ENCODE measurements at regions not wholly inside any gene's neighbourhood (a gene's known extent, or its start where the extent isn't known, plus 50 kb on each side); places are given as distances from the start of the nearest gene placed in this dataset.

DNA sequence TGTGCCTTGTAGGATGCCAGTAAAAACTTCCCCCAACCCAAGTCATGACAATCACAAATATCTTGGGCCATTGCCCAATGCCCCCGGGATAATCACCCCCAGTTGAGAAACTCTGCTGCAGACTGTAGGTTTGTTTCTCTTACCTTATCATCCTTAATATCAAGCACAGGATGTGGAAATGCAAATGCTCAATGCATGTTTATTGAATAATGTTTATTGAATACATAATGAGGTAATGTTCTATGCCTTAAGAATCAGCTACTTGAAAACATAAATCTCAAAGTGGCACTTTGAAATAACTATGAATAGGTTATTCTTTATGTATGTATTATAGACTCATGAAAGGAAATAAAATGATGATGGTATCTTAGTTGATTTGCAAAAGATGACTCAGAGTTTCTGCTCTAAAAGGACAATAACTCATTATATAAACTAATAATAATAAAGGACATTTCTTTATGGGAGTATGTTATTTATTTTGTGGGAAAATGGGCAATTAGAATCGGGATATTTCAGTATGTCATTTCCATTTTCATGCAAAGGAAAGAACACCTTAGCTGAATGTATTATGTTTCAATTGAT is 414.2 kb downstream of the EFNB2 start:
- H3K9me3 Mint-ChIP-seq (ENCODE audit: low read depth) = no peaks in the 10 kb centered on the region
- no peaks in the 10 kb centered on the region for H3K36me3 Mint-ChIP-seq (ENCODE audit: low read depth)
- TF ChIP-seq, protein P1, sequence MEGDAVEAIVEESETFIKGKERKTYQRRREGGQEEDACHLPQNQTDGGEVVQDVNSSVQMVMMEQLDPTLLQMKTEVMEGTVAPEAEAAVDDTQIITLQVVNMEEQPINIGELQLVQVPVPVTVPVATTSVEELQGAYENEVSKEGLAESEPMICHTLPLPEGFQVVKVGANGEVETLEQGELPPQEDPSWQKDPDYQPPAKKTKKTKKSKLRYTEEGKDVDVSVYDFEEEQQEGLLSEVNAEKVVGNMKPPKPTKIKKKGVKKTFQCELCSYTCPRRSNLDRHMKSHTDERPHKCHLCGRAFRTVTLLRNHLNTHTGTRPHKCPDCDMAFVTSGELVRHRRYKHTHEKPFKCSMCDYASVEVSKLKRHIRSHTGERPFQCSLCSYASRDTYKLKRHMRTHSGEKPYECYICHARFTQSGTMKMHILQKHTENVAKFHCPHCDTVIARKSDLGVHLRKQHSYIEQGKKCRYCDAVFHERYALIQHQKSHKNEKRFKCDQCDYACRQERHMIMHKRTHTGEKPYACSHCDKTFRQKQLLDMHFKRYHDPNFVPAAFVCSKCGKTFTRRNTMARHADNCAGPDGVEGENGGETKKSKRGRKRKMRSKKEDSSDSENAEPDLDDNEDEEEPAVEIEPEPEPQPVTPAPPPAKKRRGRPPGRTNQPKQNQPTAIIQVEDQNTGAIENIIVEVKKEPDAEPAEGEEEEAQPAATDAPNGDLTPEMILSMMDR (IDR thresholded peaks at IDR 0.05) = no peak
- H3K4me1 Mint-ChIP-seq (ENCODE audit: low read depth) = peaks cover 12% of the 10 kb centered on the region
- H3K27ac Mint-ChIP-seq (ENCODE audit: unreplicated experiment) = no peak overlapping the region
- H3K27me3 Mint-ChIP-seq (ENCODE audit: low read depth) = no peaks in the 10 kb centered on the region
- H3K4me3 Mint-ChIP-seq (ENCODE audit: unreplicated experiment) = no peak overlapping the region
- no peak for DNase-seq (ENCODE audit: low spot score)

DNA sequence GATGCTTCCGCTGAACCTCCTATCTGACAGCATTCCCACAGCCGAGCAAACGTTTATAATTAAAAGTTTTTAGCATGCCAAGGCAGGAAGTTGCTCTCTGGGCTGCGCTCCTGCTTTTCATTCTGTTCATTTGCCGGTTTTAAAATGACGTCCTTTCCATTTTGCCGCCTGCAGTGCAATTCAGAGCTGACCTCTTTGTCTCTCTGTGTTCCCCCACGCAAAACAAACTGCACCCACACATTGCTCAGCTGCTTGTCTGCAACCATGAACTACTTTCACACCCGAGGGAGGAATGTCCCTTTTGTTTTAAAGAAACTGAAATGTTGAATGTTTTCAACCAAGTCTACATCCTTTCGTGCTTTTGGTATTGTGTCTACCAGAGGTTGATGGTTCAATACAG is 416.5 kb downstream of the EFNB2 start:
- H3K27me3 Mint-ChIP-seq (ENCODE audit: low read depth) = no peaks in the 10 kb centered on the region
- H3K4me3 Mint-ChIP-seq (ENCODE audit: unreplicated experiment) = no peak overlapping the region
- no peak overlapping the region for H3K27ac Mint-ChIP-seq (ENCODE audit: unreplicated experiment)
- TF ChIP-seq, protein P1 (IDR thresholded peaks at IDR 0.05) = no peak
- no peaks in the 10 kb centered on the region for H3K9me3 Mint-ChIP-seq (ENCODE audit: low read depth)
- no peaks in the 10 kb centered on the region for H3K36me3 Mint-ChIP-seq (ENCODE audit: low read depth)
- no peak for DNase-seq (ENCODE audit: low spot score)
- H3K4me1 Mint-ChIP-seq (ENCODE audit: low read depth) = peaks cover 18% of the 10 kb centered on the region

DNA sequence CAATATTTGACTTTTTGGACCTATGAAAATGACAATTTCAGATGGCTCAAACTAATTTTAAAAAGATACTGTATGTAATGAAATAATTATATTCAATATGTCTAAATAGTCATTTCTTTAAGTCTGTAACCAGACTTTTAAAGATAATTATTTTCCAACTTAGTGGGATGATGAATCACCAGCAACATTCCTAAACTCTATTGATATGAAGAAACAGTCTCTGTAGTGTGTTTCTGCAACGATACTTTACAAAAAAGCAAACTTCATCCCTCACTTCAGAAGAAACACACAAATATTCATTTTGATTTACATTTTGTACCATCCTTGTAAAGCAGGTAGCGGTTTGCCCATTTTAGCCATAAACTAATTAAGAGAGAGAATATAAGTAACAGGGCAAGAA is 417.4 kb downstream of the EFNB2 start:
- no peak overlapping the region for H3K4me3 Mint-ChIP-seq (ENCODE audit: unreplicated experiment)
- no peak for DNase-seq (ENCODE audit: low spot score)
- no peak overlapping the region for H3K27ac Mint-ChIP-seq (ENCODE audit: unreplicated experiment)
- no peaks in the 10 kb centered on the region for H3K9me3 Mint-ChIP-seq (ENCODE audit: low read depth)
- H3K4me1 Mint-ChIP-seq (ENCODE audit: low read depth) = peaks cover 21% of the 10 kb centered on the region
- TF ChIP-seq, protein P1 (IDR thresholded peaks at IDR 0.05) = no peak
- peaks cover 2% of the 10 kb centered on the region for H3K36me3 Mint-ChIP-seq (ENCODE audit: low read depth)
- no peaks in the 10 kb centered on the region for H3K27me3 Mint-ChIP-seq (ENCODE audit: low read depth)

GRCh38 chr13:106117640-106118039 is 417.8 kb downstream of the EFNB2 start:
- H3K4me3 Mint-ChIP-seq (ENCODE audit: unreplicated experiment) = no peak overlapping the region
- H3K27me3 Mint-ChIP-seq (ENCODE audit: low read depth) = no peaks in the 10 kb centered on the region
- TF ChIP-seq, protein P1 (IDR thresholded peaks at IDR 0.05) = no peak
- DNase-seq (ENCODE audit: low spot score) = no peak
- peaks cover 2% of the 10 kb centered on the region for H3K36me3 Mint-ChIP-seq (ENCODE audit: low read depth)
- no peaks in the 10 kb centered on the region for H3K9me3 Mint-ChIP-seq (ENCODE audit: low read depth)
- no peak overlapping the region for H3K27ac Mint-ChIP-seq (ENCODE audit: unreplicated experiment)
- peaks cover 21% of the 10 kb centered on the region for H3K4me1 Mint-ChIP-seq (ENCODE audit: low read depth)

DNA sequence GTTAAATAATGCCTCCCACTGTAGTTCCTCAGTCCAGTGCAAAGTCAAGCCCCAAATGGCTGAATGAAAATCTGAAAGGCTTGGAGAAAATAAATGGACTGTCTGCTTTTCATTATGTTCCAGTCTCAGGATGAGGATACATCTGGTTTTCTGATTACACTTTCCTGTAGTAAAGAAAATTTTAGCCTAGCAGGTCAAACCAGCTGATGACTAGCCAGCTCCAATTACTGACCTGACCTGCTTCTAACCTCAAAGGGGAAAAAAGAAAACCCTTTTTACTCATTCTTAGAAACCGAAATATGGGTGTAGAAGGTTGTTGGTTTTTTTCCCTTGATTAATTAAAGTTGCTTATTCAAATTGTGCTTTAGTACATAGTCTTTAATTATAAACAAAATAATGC is 418.4 kb downstream of the EFNB2 start:
- no peak overlapping the region for H3K4me3 Mint-ChIP-seq (ENCODE audit: unreplicated experiment)
- H3K27ac Mint-ChIP-seq (ENCODE audit: unreplicated experiment) = no peak overlapping the region
- H3K27me3 Mint-ChIP-seq (ENCODE audit: low read depth) = no peaks in the 10 kb centered on the region
- no peaks in the 10 kb centered on the region for H3K9me3 Mint-ChIP-seq (ENCODE audit: low read depth)
- H3K36me3 Mint-ChIP-seq (ENCODE audit: low read depth) = peaks cover 2% of the 10 kb centered on the region
- no peak for DNase-seq (ENCODE audit: low spot score)
- H3K4me1 Mint-ChIP-seq (ENCODE audit: low read depth) = peaks cover 21% of the 10 kb centered on the region
- TF ChIP-seq, protein P1 (IDR thresholded peaks at IDR 0.05) = no peak

Measured in chondrocyte (in vitro differentiated cells).